Stimulated activated naive CD8-positive, alpha-beta T cell treated with anti-CD3 and anti-CD28 coated beads, Interleukin-15, Interleukin-2, amounts not matched to agents 100 U/mL and 50 U/mL, for 24 hours (primary cell): ENCODE measurements at regions not wholly inside any gene's neighbourhood (a gene's known extent, or its start where the extent isn't known, plus 50 kb on each side); places are given as distances from the start of the nearest gene placed in this dataset.

Experiments
- ATAC-seq: fragments of 150-1000 bp; cut with Tn5 transposase; one replicate; pipeline ENCODE4 v1.10.0; 2021
- DNase-seq: peaks from one replicate; pipeline ENCODE4 v3.0.0; 2021

- DNase-seq (no peak), ATAC-seq (no peak)
These were observed 154.1 kb upstream of the MMADHC start for GRCh38 chr2:149741646-149742045.

GRCh38 chr2:149740490-149740889 lies 152.9 kb upstream of the MMADHC start:
- DNase-seq (no peak), ATAC-seq (no peak)

- DNase-seq (no peak), ATAC-seq (no peak)
These were observed 152.3 kb upstream of the MMADHC start for GRCh38 chr2:149739883-149740265.

- ATAC-seq (no peak), DNase-seq (no peak)
These were observed 151.8 kb upstream of the MMADHC start for GRCh38 chr2:149739171-149739882.

- no peak for ATAC-seq
These were observed 151.2 kb upstream of the MMADHC start for GRCh38 chr2:149738767-149739166.

GRCh38 chr2:149737896-149738295 lies 150.3 kb upstream of the MMADHC start:
- no peak for ATAC-seq
- DNase-seq = no peak

More at GRCh38 chr2:149738767-149739166, 151.2 kb upstream of the MMADHC start:
- DNase-seq = no peak

GRCh38 chr2:149735237-149735958 lies 147.8 kb upstream of the MMADHC start:
- ATAC-seq (no peak), DNase-seq (no peak)

- ATAC-seq = no peak
- DNase-seq = no peak
These were observed 146.5 kb upstream of the MMADHC start for GRCh38 chr2:149733936-149734685.

- DNase-seq (no peak), ATAC-seq (no peak)
These were observed 145.2 kb upstream of the MMADHC start for GRCh38 chr2:149732730-149733290.

- DNase-seq (no peak), ATAC-seq (no peak)
These were observed 144.6 kb upstream of the MMADHC start for GRCh38 chr2:149732001-149732685.

GRCh38 chr2:149731079-149731478 lies 143.5 kb upstream of the MMADHC start:
- no peak for DNase-seq
- no peak for ATAC-seq

GRCh38 chr2:149729586-149729985 lies 142.0 kb upstream of the MMADHC start:
- no peak for ATAC-seq
- no peak for DNase-seq

GRCh38 chr2:149727927-149728326 lies 140.4 kb upstream of the MMADHC start:
- ATAC-seq = no peak
- DNase-seq = no peak

GRCh38 chr2:149725234-149725633 lies 137.7 kb upstream of the MMADHC start:
- DNase-seq (no peak), ATAC-seq (no peak)

GRCh38 chr2:149724091-149724490 lies 136.5 kb upstream of the MMADHC start:
- no peak for ATAC-seq
- no peak for DNase-seq

- no peak for DNase-seq
- no peak for ATAC-seq
These were observed 133.0 kb upstream of the MMADHC start for GRCh38 chr2:149720615-149721014.

- DNase-seq (no peak), ATAC-seq (no peak)
These were observed 132.1 kb upstream of the MMADHC start for GRCh38 chr2:149719695-149720094.

GRCh38 chr2:149716687-149717086 lies 129.1 kb upstream of the MMADHC start:
- no peak for DNase-seq

GRCh38 chr2:149715894-149716293 lies 128.3 kb upstream of the MMADHC start:
- ATAC-seq (no peak), DNase-seq (no peak)

More at GRCh38 chr2:149716687-149717086, 129.1 kb upstream of the MMADHC start:
- ATAC-seq = no peak

GRCh38 chr2:149715005-149715592 lies 127.5 kb upstream of the MMADHC start:
- no peak for DNase-seq
- no peak for ATAC-seq

GRCh38 chr2:149709496-149710263 lies 122.1 kb upstream of the MMADHC start:
- ATAC-seq (no peak), DNase-seq (no peak)
